VCaP (cell line): ENCODE measurements at regions not wholly inside any gene's neighbourhood (a gene's known extent, or its start where the extent isn't known, plus 50 kb on each side); places are given as distances from the start of the nearest gene placed in this dataset.

Experiments used
- H3K27ac ChIP-seq: fragments of 450-650 bp; 2 replicates; pipeline ENCODE4 v1.5.1; 2017
- CTCF ChIP-seq: fragments of 450-650 bp; conservative IDR thresholded peaks from 2 replicates; pipeline ENCODE4 v1.5.1; 2017; ENCODE audit warnings: mild to moderate bottlenecking, moderate library complexity

GRCh38 chr3:14323401-14324223 lies 78.8 kb upstream of the SLC6A6 start:
- H3K27ac ChIP-seq = no peak overlapping the region
- TF ChIP-seq CTCF = no peak

GRCh38 chr3:14324224-14324944 lies 78.0 kb upstream of the SLC6A6 start:
- no peak for TF ChIP-seq CTCF
- no peak overlapping the region for H3K27ac ChIP-seq

GRCh38 chr3:14328422-14328821 lies 74.0 kb upstream of the SLC6A6 start:
- no peak overlapping the region for H3K27ac ChIP-seq
- no peak for TF ChIP-seq CTCF

GRCh38 chr3:14329116-14329830 lies 73.1 kb upstream of the SLC6A6 start:
- H3K27ac ChIP-seq = no peak overlapping the region
- TF ChIP-seq CTCF = no peak

- TF ChIP-seq CTCF = no peak
- H3K27ac ChIP-seq = no peak overlapping the region
Observed at GRCh38 chr3:14329842-14330241, 72.6 kb upstream of the SLC6A6 start.

GRCh38 chr3:14330508-14330907 lies 71.9 kb upstream of the SLC6A6 start:
- H3K27ac ChIP-seq = no peak overlapping the region
- no peak for TF ChIP-seq CTCF

- no peak for TF ChIP-seq CTCF
- no peak overlapping the region for H3K27ac ChIP-seq
Observed at GRCh38 chr3:14331251-14331650, 71.2 kb upstream of the SLC6A6 start.
